Endothelial cell (in vitro differentiated cells): ENCODE measurements at regions not wholly inside any gene's neighbourhood (a gene's known extent, or its start where the extent isn't known, plus 50 kb on each side); places are given as distances from the start of the nearest gene placed in this dataset.
A peak's percentile ranks its signal among the peaks of the same experiment; 100 is the strongest.
"Not testable (repeated sequence)": the region's sequence is repeated elsewhere in the genome, so short reads cannot be mapped to it uniquely, and the experiment has no call there.

Experiments
- DNase-seq: peaks from one replicate; pipeline ENCODE4 v3.0.0; 2021; ENCODE audit warnings: low spot score
- H3K27ac Mint-ChIP-seq: one replicate; pipeline ENCODE4 v1.8.0; 2021; ENCODE audit warnings: mixed read lengths, inconsistent platforms; ENCODE audit not compliant: unreplicated experiment
- H3K27me3 Mint-ChIP-seq: one replicate; pipeline ENCODE4 v1.8.0; 2021; ENCODE audit warnings: mild to moderate bottlenecking, moderate library complexity, mixed read lengths, inconsistent platforms; ENCODE audit not compliant: unreplicated experiment
- H3K36me3 Mint-ChIP-seq: one replicate; pipeline ENCODE4 v1.8.0; 2021; ENCODE audit warnings: mild to moderate bottlenecking, low read depth, mixed read lengths, inconsistent platforms; ENCODE audit not compliant: unreplicated experiment
- H3K4me1 Mint-ChIP-seq: one replicate; pipeline ENCODE4 v1.8.0; 2021; ENCODE audit warnings: mild to moderate bottlenecking, mixed read lengths, inconsistent platforms; ENCODE audit not compliant: unreplicated experiment
- H3K4me3 Mint-ChIP-seq: one replicate; pipeline ENCODE4 v1.8.0; 2021; ENCODE audit warnings: mild to moderate bottlenecking, mixed read lengths, inconsistent platforms; ENCODE audit not compliant: unreplicated experiment
- H3K9me3 Mint-ChIP-seq: one replicate; pipeline ENCODE4 v1.8.0; 2021; ENCODE audit warnings: mixed read lengths, inconsistent platforms; ENCODE audit not compliant: unreplicated experiment
- TF ChIP-seq, protein P1 (sequence below): fragments of 200-600 bp; sonication (generic); IDR thresholded peaks from one replicate; pipeline ENCODE4 v1.5.0; 2021; ENCODE audit warnings: antibody characterized with exemption; ENCODE audit not compliant: unreplicated experiment

DNA sequence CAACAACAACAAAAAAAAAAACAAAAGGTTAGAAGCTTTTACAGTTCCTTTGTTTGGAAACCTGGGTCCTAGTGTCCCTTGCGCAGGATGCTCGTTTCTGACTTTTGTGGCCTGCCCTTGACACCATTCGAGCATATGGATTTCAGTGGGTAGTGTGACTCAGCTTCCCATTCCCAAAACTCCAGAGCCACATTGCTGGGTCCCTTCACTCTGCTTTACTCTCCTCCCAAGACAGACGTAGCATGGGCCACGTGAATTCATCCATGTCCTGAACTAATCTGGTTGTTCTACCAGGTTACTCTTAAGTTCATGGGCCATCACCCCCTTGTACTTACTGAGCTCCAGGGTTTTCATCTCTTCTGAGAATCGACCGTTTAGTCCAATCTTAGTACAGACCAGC lies 68.0 kb upstream of the MAX start:
- peaks cover 4% of the 10 kb centered on the region for H3K4me1 Mint-ChIP-seq
- TF ChIP-seq, protein P1, sequence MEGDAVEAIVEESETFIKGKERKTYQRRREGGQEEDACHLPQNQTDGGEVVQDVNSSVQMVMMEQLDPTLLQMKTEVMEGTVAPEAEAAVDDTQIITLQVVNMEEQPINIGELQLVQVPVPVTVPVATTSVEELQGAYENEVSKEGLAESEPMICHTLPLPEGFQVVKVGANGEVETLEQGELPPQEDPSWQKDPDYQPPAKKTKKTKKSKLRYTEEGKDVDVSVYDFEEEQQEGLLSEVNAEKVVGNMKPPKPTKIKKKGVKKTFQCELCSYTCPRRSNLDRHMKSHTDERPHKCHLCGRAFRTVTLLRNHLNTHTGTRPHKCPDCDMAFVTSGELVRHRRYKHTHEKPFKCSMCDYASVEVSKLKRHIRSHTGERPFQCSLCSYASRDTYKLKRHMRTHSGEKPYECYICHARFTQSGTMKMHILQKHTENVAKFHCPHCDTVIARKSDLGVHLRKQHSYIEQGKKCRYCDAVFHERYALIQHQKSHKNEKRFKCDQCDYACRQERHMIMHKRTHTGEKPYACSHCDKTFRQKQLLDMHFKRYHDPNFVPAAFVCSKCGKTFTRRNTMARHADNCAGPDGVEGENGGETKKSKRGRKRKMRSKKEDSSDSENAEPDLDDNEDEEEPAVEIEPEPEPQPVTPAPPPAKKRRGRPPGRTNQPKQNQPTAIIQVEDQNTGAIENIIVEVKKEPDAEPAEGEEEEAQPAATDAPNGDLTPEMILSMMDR = no peak
- no peak overlapping the region for H3K4me3 Mint-ChIP-seq
- no peak for DNase-seq
- no peaks in the 10 kb centered on the region for H3K27me3 Mint-ChIP-seq
- no peaks in the 10 kb centered on the region for H3K9me3 Mint-ChIP-seq
- H3K27ac Mint-ChIP-seq = peak overlapping the region; percentile 72
- H3K36me3 Mint-ChIP-seq = no peaks in the 10 kb centered on the region

DNA sequence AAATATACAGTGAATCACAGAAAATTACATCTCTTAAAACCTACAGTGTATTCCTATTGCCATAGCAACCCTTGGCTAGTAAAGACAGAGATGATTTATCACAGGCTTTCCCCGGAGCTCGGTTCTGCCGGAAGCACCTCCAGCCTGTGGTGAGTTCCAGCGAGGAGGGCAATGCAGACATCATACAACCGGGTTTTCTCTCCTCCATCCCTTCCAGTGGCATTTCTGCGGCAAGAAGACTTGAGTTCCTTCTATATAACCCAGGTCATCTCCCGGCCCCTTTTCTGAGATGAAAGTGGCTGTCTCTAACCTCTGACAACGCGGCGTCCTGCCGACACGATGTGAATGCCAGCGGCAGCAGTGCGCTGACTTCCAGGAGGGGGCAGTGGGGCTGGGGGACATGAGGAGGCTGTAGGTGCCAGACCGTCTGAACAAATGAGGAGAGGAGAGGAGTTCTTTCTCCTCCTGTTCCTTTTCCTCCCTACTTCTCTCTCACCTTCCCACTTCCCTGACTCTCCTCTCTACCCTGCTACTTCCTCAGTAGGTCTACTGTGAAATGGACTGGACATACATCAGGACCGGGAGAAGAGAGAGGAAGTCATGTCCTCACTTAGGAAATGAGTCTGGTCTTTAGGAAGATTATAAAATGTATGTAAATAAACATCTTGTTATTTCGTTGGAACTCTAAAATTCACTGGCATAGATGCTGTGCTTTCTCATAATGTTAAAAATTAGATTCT lies 68.6 kb upstream of the MAX start:
- no peaks in the 10 kb centered on the region for H3K36me3 Mint-ChIP-seq
- H3K4me1 Mint-ChIP-seq = peaks cover 4% of the 10 kb centered on the region
- no peak overlapping the region for H3K4me3 Mint-ChIP-seq
- no peaks in the 10 kb centered on the region for H3K27me3 Mint-ChIP-seq
- TF ChIP-seq, protein P1 = no peak
- no peak overlapping the region for H3K27ac Mint-ChIP-seq
- peak; percentile 49 for DNase-seq
- no peaks in the 10 kb centered on the region for H3K9me3 Mint-ChIP-seq

DNA sequence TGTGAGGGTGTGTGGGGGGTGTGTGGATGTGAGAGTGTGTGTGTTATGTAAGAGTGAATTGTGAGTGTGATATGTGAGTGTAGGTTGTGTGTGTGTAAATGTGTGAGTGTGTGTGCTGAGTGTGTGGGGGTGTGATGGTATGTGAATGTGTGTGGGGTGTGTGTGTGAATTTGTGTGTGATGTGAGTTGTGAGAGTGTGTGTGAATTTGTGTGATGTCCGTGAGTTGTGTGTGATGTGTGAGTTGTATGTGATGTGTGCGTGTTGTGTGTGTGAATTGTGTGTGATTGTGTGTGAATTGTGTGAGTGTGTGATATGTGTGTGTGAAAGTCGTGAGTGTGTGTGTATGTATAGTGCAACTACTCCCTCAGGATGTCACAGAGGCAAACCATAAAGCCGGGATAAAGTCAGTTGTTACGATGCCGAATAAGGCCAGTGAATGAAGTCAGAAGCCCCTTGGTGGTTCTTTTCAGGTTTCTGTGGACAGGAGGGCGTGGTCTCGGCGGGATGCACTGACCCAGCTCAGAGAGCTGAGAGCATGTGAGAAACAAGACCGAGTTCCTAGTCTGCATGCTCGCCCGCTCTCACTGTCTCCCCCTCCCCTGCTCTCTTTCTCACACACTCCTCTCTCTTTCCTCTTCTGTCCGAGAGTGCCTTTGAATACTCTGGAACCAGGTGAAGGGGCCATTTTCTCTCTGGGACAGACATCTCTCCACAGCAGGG lies 71.8 kb upstream of the MAX start:
- no peak for DNase-seq

DNA sequence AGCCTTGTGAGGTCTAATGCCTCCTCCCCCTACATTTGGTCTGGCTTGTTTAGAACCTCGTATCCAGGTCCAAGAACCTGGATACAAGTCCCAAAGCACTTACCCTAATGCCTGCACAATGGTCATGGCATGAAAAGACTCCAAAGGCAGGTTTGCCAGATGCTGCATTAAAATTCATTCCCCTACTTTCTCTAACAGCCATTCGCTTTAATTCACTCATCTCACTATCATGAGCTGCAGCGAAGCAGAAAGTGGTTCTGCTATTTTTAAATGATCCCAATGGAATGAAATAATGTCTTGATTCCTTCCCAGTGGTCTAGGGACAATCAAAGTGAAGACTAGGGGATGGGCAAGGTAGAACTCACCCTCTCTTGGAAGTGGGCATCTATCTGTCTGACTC lies 72.5 kb upstream of the MAX start:
- Mint-ChIP-seq H3K4me3 (no peak overlapping the region), H3K36me3 (no peaks in the 10 kb centered on the region), H3K27me3 (no peaks in the 10 kb centered on the region), H3K27ac (no peak overlapping the region), H3K9me3 (no peaks in the 10 kb centered on the region), H3K4me1 (peaks cover 4% of the 10 kb centered on the region)
- TF ChIP-seq, protein P1 = no peak
- no peak for DNase-seq

More for the DNA sequence above, 71.8 kb upstream of the MAX start:
- Mint-ChIP-seq H3K4me1 (peaks cover 4% of the 10 kb centered on the region), H3K9me3 (no peaks in the 10 kb centered on the region), H3K27me3 (no peaks in the 10 kb centered on the region), H3K4me3 (no peak overlapping the region), H3K36me3 (no peaks in the 10 kb centered on the region), H3K27ac (no peak overlapping the region)
- TF ChIP-seq, protein P1 = no peak

DNA sequence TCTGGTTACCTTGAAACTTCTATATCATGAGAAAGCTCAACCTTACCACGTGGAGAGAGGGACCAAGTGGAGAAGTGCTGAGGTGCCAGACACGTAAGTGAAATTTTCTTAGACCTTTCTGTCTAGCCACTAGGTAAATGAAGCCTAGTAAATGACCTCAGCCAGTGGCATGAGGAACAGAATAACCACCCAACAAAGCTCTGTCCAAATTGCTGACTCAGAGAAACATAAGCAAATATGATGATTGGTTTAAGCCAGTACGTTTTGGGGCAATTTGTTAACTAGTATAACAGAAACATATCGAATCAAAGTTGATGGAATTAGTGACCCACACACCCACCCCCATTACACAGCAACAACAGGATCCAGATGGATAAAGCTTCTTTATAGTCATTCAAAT lies 75.2 kb upstream of the MAX start:
- Mint-ChIP-seq H3K9me3 (peaks cover 4% of the 10 kb centered on the region), H3K36me3 (no peaks in the 10 kb centered on the region), H3K27me3 (no peaks in the 10 kb centered on the region), H3K4me1 (peaks cover 4% of the 10 kb centered on the region), H3K4me3 (no peak overlapping the region), H3K27ac (no peak overlapping the region)
- no peak for DNase-seq
- TF ChIP-seq, protein P1 = no peak

DNA sequence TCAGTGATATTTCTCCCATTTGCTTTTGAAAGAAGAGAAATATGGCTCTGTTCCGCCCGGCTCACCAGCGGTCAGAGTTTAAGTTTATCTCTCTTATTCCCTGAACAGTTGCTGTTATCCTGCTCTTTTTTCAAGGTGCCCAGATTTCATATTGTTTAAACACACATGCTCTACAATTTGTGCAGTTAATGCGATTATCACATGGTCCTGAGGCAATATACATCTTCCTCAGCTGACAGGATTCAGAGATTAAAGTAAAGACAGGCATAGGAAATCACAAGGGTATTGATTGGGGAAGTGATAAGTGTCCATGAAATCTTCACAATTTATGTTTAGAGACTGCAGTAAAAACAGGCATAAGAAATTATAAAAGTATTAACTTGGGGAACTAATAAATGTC lies 76.9 kb upstream of the MAX start:
- not testable (repeated sequence) for H3K27me3 Mint-ChIP-seq

More for the DNA sequence above, 76.9 kb upstream of the MAX start:
- H3K36me3 Mint-ChIP-seq, DNase-seq, H3K9me3 Mint-ChIP-seq, H3K4me1 Mint-ChIP-seq, H3K4me3 Mint-ChIP-seq, H3K27ac Mint-ChIP-seq: not testable (repeated sequence)
